IMR-90 (cell line): ENCODE measurements at regions not wholly inside any gene's neighbourhood (a gene's known extent, or its start where the extent isn't known, plus 50 kb on each side); places are given as distances from the start of the nearest gene placed in this dataset.

Experiments used
- ATAC-seq: fragments of 200-7000 bp; cut with Tn5 transposase; 2 replicates; pipeline ENCODE4 v1.9.1; 2020; ENCODE audit warnings: low read depth, mild to moderate bottlenecking, moderate library complexity
- BruUV-seq: library from RNA; stranded (reverse); fragments of 400-500 nt; replicated peaks from 2 replicates; lab custom pipeline; 2021; lab: Mats Ljungman, UMichigan
- CTCF ChIA-PET: fragments of 300-600 bp; formaldehyde crosslinking; extraction: SDS; loops from one replicate; lab custom pipeline; 2021; ENCODE audit warnings: antibody characterized with exemption; lab: Yijun Ruan, JAX
- POLR2A ChIA-PET: fragments of 300-600 bp; sonication (Branson Sonifier 250); formaldehyde crosslinking; loops from one replicate; lab custom pipeline; 2022; ENCODE audit warnings: antibody characterized with exemption; ENCODE audit not compliant: unreplicated experiment; lab: Charles Lee
- DNase-seq: peaks from one replicate; pipeline ENCODE4 v3.0.0; 2013
- H2AFZ ChIP-seq: replicated peaks from 2 replicates; pipeline ENCODE3; 2013; ENCODE audit warnings: low read length, mild to moderate bottlenecking; ENCODE audit not compliant: poor library complexity
- H2AK5ac ChIP-seq: 2 replicates; pipeline ENCODE4 v1.6.1; 2013; ENCODE audit warnings: low read depth, low read length, inconsistent platforms
- H2AK9ac ChIP-seq: replicated peaks from 2 replicates; pipeline ENCODE3; 2013; ENCODE audit warnings: mild to moderate bottlenecking, low read depth, low read length, moderate library complexity; ENCODE audit not compliant: poor library complexity
- H2BK120ac ChIP-seq: 2 replicates; pipeline ENCODE4 v1.6.1; 2013; ENCODE audit warnings: low read depth, low read length, inconsistent platforms
- H2BK15ac ChIP-seq: 3 replicates; pipeline ENCODE4 v1.6.1; 2013; ENCODE audit warnings: low read depth, low read length, inconsistent platforms
- H2BK20ac ChIP-seq: 2 replicates; pipeline ENCODE4 v1.6.1; 2013; ENCODE audit warnings: low read depth, mild to moderate bottlenecking, inconsistent platforms, low read length, moderate library complexity
- H2BK5ac ChIP-seq: 2 replicates; pipeline ENCODE4 v1.6.1; 2013; ENCODE audit warnings: mild to moderate bottlenecking, low read depth, low read length, inconsistent platforms; ENCODE audit not compliant: poor library complexity, severe bottlenecking
- H3K14ac ChIP-seq: replicated peaks from 2 replicates; pipeline ENCODE4 v1.6.1; 2013; ENCODE audit warnings: low read depth, low read length, inconsistent platforms
- H3K18ac ChIP-seq: 2 replicates; pipeline ENCODE4 v1.6.1; 2013; ENCODE audit warnings: low read depth, low read length, control low read depth
- H3K23ac ChIP-seq: 2 replicates; pipeline ENCODE4 v1.6.1; 2013; ENCODE audit warnings: low read depth, low read length, inconsistent platforms
- H3K27ac ChIP-seq: 2 replicates; pipeline ENCODE4 v1.5.1; 2013; ENCODE audit warnings: mild to moderate bottlenecking, control low read depth, low read length; ENCODE audit not compliant: insufficient read depth
- H3K27me3 ChIP-seq: 2 replicates; pipeline ENCODE4 v1.6.1; 2013; ENCODE audit warnings: low read length; ENCODE audit not compliant: control insufficient read depth, insufficient read depth
- H3K36me3 ChIP-seq: 2 replicates; pipeline ENCODE4 v1.6.1; 2013; ENCODE audit warnings: low read length, mixed read lengths; ENCODE audit not compliant: control insufficient read depth, insufficient read depth
- H3K4ac ChIP-seq: 2 replicates; pipeline ENCODE4 v1.6.1; 2013; ENCODE audit warnings: low read depth, low read length, inconsistent platforms
- H3K4me1 ChIP-seq: 2 replicates; pipeline ENCODE4 v1.6.1; 2013; ENCODE audit warnings: low read length, mixed read lengths; ENCODE audit not compliant: control insufficient read depth, insufficient read depth
- H3K4me2 ChIP-seq: 2 replicates; pipeline ENCODE4 v1.6.1; 2013; ENCODE audit warnings: low read depth, mild to moderate bottlenecking, control low read depth, low read length, moderate library complexity
- H3K4me3 ChIP-seq: 2 replicates; pipeline ENCODE4 v1.5.1; 2013; ENCODE audit warnings: low read depth, mild to moderate bottlenecking, control low read depth, low read length, moderate library complexity; ENCODE audit not compliant: insufficient read depth
- H3K56ac ChIP-seq: 2 replicates; pipeline ENCODE4 v1.6.1; 2013; ENCODE audit warnings: low read length, inconsistent platforms; ENCODE audit not compliant: insufficient read depth; ENCODE audit errors: extremely low read depth
- H3K79me1 ChIP-seq, 2 experiments: 2 replicates each; pipeline ENCODE4 v1.6.1; 2013; ENCODE audit warnings: low read length in 2 of 2, inconsistent platforms in 1 of 2, low read depth in 1 of 2
- H3K9ac ChIP-seq: 2 replicates; pipeline ENCODE4 v1.6.1; 2013; ENCODE audit warnings: low read depth, low read length, control low read depth
- H3K9me1 ChIP-seq: 2 replicates; pipeline ENCODE4 v1.6.1; 2013; ENCODE audit warnings: low read length, inconsistent platforms; ENCODE audit not compliant: insufficient read depth
- H3K9me3 ChIP-seq: 2 replicates; pipeline ENCODE4 v1.6.1; 2013; ENCODE audit warnings: low read length; ENCODE audit not compliant: control insufficient read depth, insufficient read depth
- H4K20me1 ChIP-seq: 2 replicates; pipeline ENCODE4 v1.6.1; 2013; ENCODE audit warnings: low read length, inconsistent platforms; ENCODE audit not compliant: insufficient read depth
- H4K5ac ChIP-seq: 2 replicates; pipeline ENCODE4 v1.6.1; 2013; ENCODE audit warnings: mild to moderate bottlenecking, low read depth, low read length, control low read depth
- H4K8ac ChIP-seq, 2 experiments: 2 replicates each; pipeline ENCODE4 v1.6.1; 2013; ENCODE audit warnings: low read depth in 2 of 2, low read length in 2 of 2, control low read depth in 1 of 2, inconsistent platforms in 1 of 2
- H4K91ac ChIP-seq: 2 replicates; pipeline ENCODE4 v1.6.1; 2013; ENCODE audit warnings: low read depth, low read length, inconsistent platforms; ENCODE audit not compliant: insufficient read depth
- BHLHE40 ChIP-seq: fragments of 150-350 bp; IDR thresholded peaks from 2 replicates; pipeline ENCODE4 v1.6.1; 2016; ENCODE audit warnings: mild to moderate bottlenecking, low read depth, low read length
- CHD1 ChIP-seq: IDR thresholded peaks from 2 replicates; pipeline ENCODE4 v1.6.1; 2012; ENCODE audit warnings: low read depth, low read length, improper control_type of control experiment
- ELK1 ChIP-seq: fragments of 150-350 bp; IDR thresholded peaks from 2 replicates; pipeline ENCODE4 v1.6.1; 2016; ENCODE audit warnings: low read depth, mild to moderate bottlenecking, low read length, moderate library complexity, borderline replicate concordance
- FOS ChIP-seq: fragments of 150-350 bp; IDR thresholded peaks from 2 replicates; pipeline ENCODE4 v1.6.1; 2016; ENCODE audit warnings: low read depth, low read length
- MAFK ChIP-seq: IDR thresholded peaks from 2 replicates; pipeline ENCODE4 v1.6.1; 2012; ENCODE audit warnings: low read depth, low read length, improper control_type of control experiment
- MAZ ChIP-seq: IDR thresholded peaks from 2 replicates; pipeline ENCODE4 v1.6.1; 2012; ENCODE audit warnings: low read depth, mild to moderate bottlenecking, low read length, improper control_type of control experiment, moderate library complexity, borderline replicate concordance
- MXI1 ChIP-seq: IDR thresholded peaks from 2 replicates; pipeline ENCODE4 v1.6.1; 2012; ENCODE audit warnings: low read depth, mild to moderate bottlenecking, low read length, moderate library complexity, borderline replicate concordance
- POLR2A ChIP-seq: IDR thresholded peaks from 2 replicates; pipeline ENCODE4 v1.6.1; 2012; ENCODE audit warnings: mild to moderate bottlenecking, low read depth, low read length
- RAD21 ChIP-seq: IDR thresholded peaks from 2 replicates; pipeline ENCODE4 v1.6.1; 2012; ENCODE audit warnings: low read length, improper control_type of control experiment
- RCOR1 ChIP-seq: IDR thresholded peaks from 2 replicates; pipeline ENCODE4 v1.6.1; 2012; ENCODE audit warnings: mild to moderate bottlenecking, low read length, improper control_type of control experiment; ENCODE audit not compliant: insufficient replicate concordance
- SMC3 ChIP-seq: fragments of 150-350 bp; IDR thresholded peaks from 2 replicates; pipeline ENCODE4 v1.6.1; 2016; ENCODE audit warnings: low read depth, mild to moderate bottlenecking, antibody characterized with exemption, low read length, moderate library complexity
- WGBS, 2 experiments: methylation state at CpG; one replicate each; pipeline versions ENCODE4 v1.1.5 to v1.1.7; 2013; ENCODE audit warnings: missing lambda C conversion rate in 2 of 2; ENCODE audit not compliant: insufficient read length in 1 of 2; ENCODE audit errors: extremely low coverage in 2 of 2; 5-methylcytosine and 5-hydroxymethylcytosine counted together
- dilution Hi-C: fragments of 300-500 bp; cut with HindIII; formaldehyde crosslinking; loops from one replicate; pipeline ENCODE4 v1.14.3; 2018; ENCODE audit warnings: low sequenced_read_pairs; ENCODE audit not compliant: unreplicated experiment
- in situ Hi-C: fragments of 300-500 bp; cut with MboI; formaldehyde crosslinking; loops from 3 replicates; pipeline ENCODE4 v1.14.3; 2019; ENCODE audit warnings: low sequenced_read_pairs, inconsistent platforms, mixed read lengths
- intact Hi-C: fragments of 100-400 bp; cut with micrococcal nuclease; formaldehyde crosslinking; loops from 2 replicates; pipeline ENCODE4 v1.10.0; 2022
- TF ChIP-seq, protein P1 (sequence below): conservative IDR thresholded peaks from 2 replicates; pipeline ENCODE4 v1.5.1; 2012; ENCODE audit warnings: mild to moderate bottlenecking, low read depth, low read length, improper control_type of control experiment

DNA sequence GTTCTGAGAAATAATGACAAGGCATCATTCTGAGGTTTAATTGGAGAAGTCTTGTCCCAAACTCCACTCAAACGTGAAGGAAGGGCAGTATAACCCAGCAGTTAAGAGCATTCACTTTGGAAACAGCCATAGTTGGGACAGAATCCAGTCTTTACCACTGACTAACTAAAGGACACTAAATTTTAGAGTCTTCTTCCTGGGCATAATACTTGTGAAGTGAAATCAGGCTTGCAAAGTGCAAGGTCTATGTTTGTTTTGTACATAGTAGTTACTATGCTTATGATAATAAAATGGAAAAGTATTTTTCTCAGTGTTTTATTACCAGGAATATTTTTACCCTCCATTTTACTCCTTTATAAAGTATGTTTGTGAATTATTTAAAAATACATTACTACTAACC lies 748.2 kb upstream of the ID2 start:
- Histone ChIP-seq H2AFZ (no peak overlapping the region), H3K79me1 (no peaks in the 10 kb centered on the region), H4K5ac (no peak overlapping the region), H2BK5ac (no peak overlapping the region), H2AK5ac (no peak overlapping the region), H3K23ac (no peak overlapping the region), H3K9me1 (no peaks in the 10 kb centered on the region), H4K20me1 (no peaks in the 10 kb centered on the region), H3K9ac (no peak overlapping the region), H2BK15ac (no peak overlapping the region), H3K14ac (no peak overlapping the region), H3K9me3 (no peaks in the 10 kb centered on the region), H3K27me3 (no peaks in the 10 kb centered on the region), H3K4me2 (no peak overlapping the region), H3K4me1 (no peaks in the 10 kb centered on the region), H3K4ac (no peak overlapping the region), H2AK9ac (no peak overlapping the region), H3K4me3 (no peak overlapping the region), H3K18ac (no peak overlapping the region), H2BK120ac (no peak overlapping the region), H3K36me3 (no peaks in the 10 kb centered on the region), H2BK20ac (no peak overlapping the region), H3K27ac (no peak overlapping the region), H4K91ac (no peak overlapping the region), H4K8ac (no peak overlapping the region), H3K56ac (no peak overlapping the region)
- CTCF ChIA-PET, result no interaction called here
- in situ Hi-C loops, result no loop called here
- no TSS peak for BruUV-seq
- TF ChIP-seq BHLHE40 (no peak), SMC3 (no peak), MXI1 (no peak), CHD1 (no peak), RCOR1 (no peak), POLR2A (no peak), MAZ (no peak), FOS (no peak), MAFK (no peak), ELK1 (no peak), RAD21 (no peak)
- TF ChIP-seq, protein P1, sequence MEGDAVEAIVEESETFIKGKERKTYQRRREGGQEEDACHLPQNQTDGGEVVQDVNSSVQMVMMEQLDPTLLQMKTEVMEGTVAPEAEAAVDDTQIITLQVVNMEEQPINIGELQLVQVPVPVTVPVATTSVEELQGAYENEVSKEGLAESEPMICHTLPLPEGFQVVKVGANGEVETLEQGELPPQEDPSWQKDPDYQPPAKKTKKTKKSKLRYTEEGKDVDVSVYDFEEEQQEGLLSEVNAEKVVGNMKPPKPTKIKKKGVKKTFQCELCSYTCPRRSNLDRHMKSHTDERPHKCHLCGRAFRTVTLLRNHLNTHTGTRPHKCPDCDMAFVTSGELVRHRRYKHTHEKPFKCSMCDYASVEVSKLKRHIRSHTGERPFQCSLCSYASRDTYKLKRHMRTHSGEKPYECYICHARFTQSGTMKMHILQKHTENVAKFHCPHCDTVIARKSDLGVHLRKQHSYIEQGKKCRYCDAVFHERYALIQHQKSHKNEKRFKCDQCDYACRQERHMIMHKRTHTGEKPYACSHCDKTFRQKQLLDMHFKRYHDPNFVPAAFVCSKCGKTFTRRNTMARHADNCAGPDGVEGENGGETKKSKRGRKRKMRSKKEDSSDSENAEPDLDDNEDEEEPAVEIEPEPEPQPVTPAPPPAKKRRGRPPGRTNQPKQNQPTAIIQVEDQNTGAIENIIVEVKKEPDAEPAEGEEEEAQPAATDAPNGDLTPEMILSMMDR, result no peak
- intact Hi-C loops, result no loop called here
- DNase-seq (no peak), ATAC-seq (no peak)
- WGBS, 2 experiments, result no CpG with 5 or more reads among the region's 1 CpG
- POLR2A ChIA-PET, result no interaction called here
- dilution Hi-C loops, result no loop called here
